Mucosa of rectum (tissue), 2 donors: ENCODE measurements at regions not wholly inside any gene's neighbourhood (a gene's known extent, or its start where the extent isn't known, plus 50 kb on each side); places are given as distances from the start of the nearest gene placed in this dataset.
"Not testable (repeated sequence)": the region's sequence is repeated elsewhere in the genome, so short reads cannot be mapped to it uniquely, and the experiment has no call there.

Experiments used
- H3K27ac ChIP-seq, 2 donors: one replicate each; pipeline ENCODE4 v1.7.0; 2013; ENCODE audit warnings: inconsistent platforms in 2 of 2, low read depth in 2 of 2, low read length in 2 of 2
- H3K27me3 ChIP-seq, 2 donors: one replicate each; pipeline ENCODE4 v1.7.0; 2013; ENCODE audit warnings: low read length in 2 of 2; ENCODE audit not compliant: control insufficient read depth in 2 of 2, insufficient read depth in 2 of 2
- H3K36me3 ChIP-seq, 2 donors: one replicate each; pipeline ENCODE4 v1.7.0; 2013; ENCODE audit warnings: low read length in 2 of 2; ENCODE audit not compliant: control insufficient read depth in 2 of 2, insufficient read depth in 2 of 2
- H3K4me1 ChIP-seq, 2 donors: one replicate each; pipeline ENCODE4 v1.7.0; 2013; ENCODE audit warnings: low read length in 2 of 2, mild to moderate bottlenecking in 1 of 2; ENCODE audit not compliant: control insufficient read depth in 2 of 2, insufficient read depth in 2 of 2
- H3K4me3 ChIP-seq, 2 donors: one replicate each; pipeline ENCODE4 v1.7.0; 2013; ENCODE audit warnings: low read length in 2 of 2
- H3K9ac ChIP-seq, 2 donors: one replicate each; pipeline ENCODE4 v1.7.0; 2013; ENCODE audit warnings: low read length in 2 of 2, low read depth in 1 of 2, mild to moderate bottlenecking in 1 of 2
- H3K9me3 ChIP-seq, 2 donors: one replicate each; pipeline ENCODE4 v1.7.0; 2013; ENCODE audit warnings: low read length in 2 of 2; ENCODE audit not compliant: control insufficient read depth in 2 of 2
- donor health status: healthy.
- donor health status: Normal muscosa, but diverticular disease.

DNA sequence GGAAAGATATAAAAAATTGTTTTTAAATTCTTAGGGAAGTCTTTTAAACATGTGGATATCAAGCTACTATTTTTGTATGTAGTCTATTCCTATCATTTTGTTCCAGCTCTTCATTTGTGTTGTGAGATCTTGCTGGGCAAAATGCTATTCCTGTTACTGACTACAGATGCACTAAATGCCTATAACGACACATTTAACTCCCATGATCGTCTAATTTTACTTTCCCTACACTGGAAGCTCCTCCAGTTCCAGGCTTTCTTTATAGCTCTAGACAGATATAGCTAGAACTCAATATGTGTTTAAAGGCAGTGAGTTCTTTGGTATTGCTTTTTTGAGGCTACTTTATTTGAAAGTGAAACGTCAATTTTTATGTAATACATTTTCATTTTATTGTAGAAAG lies 971.5 kb upstream of the CITED2 start:
- Histone ChIP-seq H3K9me3 (no peaks in the 10 kb centered on the region), H3K27me3 (no peaks in the 10 kb centered on the region), H3K4me1 (no peaks in the 10 kb centered on the region), H3K27ac (no peak overlapping the region), H3K36me3 (no peaks in the 10 kb centered on the region), H3K4me3 (no peak overlapping the region), H3K9ac (no peak overlapping the region)

DNA sequence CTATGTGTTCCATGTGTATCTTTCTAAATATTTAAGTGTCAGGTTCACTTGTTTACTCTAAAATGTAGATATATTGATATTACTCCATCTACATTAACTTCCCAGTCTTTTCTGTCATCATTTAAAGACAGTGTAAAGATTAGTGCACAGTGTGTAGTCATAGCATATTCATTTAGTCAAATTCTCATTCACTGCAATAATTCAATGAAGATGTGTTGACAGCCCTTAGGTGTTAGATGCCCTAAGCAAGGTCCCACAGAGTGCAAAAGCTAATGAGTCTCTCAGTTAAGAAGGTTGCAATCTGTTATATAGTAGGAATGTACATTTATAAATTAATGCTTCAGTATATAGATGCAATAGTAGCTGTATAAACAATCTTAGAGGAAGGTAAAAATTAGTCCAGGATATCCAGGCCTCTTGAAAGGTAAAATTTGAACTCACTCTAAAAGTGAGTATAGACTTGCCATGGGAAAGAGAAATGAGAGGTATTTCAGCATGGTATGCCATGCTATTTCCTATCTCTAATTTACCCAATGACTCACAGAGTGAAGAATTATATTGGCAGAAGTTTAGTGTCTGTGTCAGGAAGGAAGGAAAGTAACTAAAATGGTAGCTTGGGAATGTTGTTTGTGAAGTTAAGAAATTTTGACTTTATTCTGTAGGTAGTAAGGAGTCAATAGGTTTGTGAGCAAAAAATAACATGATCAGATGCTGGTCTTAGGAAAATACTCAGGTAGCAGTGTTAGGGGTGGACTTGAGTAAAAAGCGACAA lies 969.9 kb upstream of the CITED2 start:
- no peaks in the 10 kb centered on the region for H3K4me1 ChIP-seq
- no peak overlapping the region for H3K4me3 ChIP-seq
- no peak overlapping the region for H3K27ac ChIP-seq
- H3K9ac ChIP-seq: no peak overlapping the region
- no peaks in the 10 kb centered on the region for H3K9me3 ChIP-seq
- no peaks in the 10 kb centered on the region for H3K27me3 ChIP-seq
- no peaks in the 10 kb centered on the region for H3K36me3 ChIP-seq

DNA sequence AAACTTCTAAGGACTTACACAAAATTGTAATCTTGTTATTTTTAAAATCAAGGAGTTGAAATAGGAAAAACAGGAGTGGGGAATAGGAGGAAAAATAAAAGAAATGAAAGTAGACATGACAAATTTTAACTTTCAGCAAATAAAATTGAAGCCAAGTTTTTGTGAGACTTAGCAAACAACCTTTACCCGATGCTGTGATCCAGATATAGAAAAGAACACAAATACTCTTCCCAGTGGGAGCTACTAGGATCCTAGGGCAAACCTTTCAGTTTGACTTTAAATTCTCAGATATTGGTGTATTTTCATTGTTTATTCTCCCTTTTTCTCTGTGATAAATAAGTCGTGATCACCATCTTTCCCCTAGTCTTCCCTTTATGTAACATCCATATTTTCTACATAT lies 968.7 kb upstream of the CITED2 start:
- Histone ChIP-seq H3K27ac (no peak overlapping the region), H3K36me3 (no peaks in the 10 kb centered on the region), H3K4me1 (no peaks in the 10 kb centered on the region), H3K9ac (no peak overlapping the region), H3K27me3 (no peaks in the 10 kb centered on the region), H3K4me3 (no peak overlapping the region), H3K9me3 (no peaks in the 10 kb centered on the region)

DNA sequence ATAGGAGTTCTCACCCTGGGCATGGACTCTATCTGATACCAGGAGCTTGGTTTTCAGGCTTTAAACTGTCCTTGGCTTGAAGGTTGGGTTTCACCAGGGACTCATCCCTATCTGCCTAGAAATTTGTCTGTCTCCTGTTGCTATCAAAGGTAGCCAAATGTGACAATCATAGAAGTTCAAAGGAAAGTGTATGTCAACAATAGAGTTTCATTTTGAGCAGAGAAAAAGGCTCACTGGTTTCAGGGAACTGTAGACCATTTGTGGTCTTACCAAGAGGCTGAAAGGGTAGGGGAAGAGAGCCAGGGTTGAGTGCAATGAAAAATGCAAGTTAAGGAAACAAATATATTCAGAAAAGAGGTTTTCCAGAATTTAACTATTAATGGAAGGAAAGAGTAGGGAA lies 966.8 kb upstream of the CITED2 start:
- no peak overlapping the region for H3K4me3 ChIP-seq
- H3K36me3 ChIP-seq: no peaks in the 10 kb centered on the region
- no peaks in the 10 kb centered on the region for H3K27me3 ChIP-seq
- H3K9me3 ChIP-seq: no peaks in the 10 kb centered on the region
- no peak overlapping the region for H3K9ac ChIP-seq
- H3K27ac ChIP-seq: no peak overlapping the region
- no peaks in the 10 kb centered on the region for H3K4me1 ChIP-seq

DNA sequence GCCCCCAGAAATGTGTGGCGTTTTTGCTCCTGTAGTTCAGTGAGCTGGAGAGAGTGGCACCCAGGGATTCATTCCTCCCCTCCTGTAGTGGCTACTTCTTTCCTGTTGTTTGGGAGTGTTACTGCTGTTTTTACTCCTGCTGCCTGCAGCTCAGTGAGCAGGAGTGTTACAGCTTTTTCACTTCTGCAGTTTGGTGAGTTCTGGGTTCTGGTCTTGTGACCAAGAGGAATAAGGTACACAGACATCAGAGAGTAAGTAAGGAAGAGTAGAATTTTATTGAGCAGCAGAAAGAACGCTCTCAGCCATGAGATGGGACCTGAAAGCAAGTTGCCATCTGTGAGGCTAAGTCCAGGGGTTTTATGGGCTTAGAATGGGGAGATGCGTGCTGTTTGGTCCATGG lies 966.3 kb upstream of the CITED2 start:
- Histone ChIP-seq H3K27me3 (no peaks in the 10 kb centered on the region), H3K9ac (no peak overlapping the region), H3K9me3 (no peaks in the 10 kb centered on the region), H3K4me1 (no peaks in the 10 kb centered on the region), H3K4me3 (no peak overlapping the region), H3K36me3 (no peaks in the 10 kb centered on the region), H3K27ac (no peak overlapping the region)

DNA sequence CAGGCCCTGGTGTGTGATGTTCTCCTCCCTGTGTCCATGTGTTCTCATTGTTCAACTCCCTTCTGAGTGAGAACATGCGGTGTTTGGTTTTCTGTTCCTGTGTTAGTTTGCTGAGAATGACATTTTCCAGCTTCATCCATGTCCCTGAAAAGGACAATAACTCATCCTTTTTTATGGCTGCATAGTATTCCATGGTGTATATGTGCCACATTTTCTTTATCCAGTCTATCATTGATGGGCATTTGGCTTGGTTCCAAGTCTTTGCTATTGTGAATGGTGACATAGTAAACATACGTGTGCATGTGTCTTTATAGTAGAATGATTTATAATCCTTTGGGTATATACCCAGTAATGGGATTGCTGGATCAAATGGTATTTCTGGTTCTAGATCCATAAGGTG lies 964.6 kb upstream of the CITED2 start:
- H3K36me3 ChIP-seq, H3K9me3 ChIP-seq, H3K4me3 ChIP-seq, H3K27ac ChIP-seq, H3K27me3 ChIP-seq, H3K9ac ChIP-seq, H3K4me1 ChIP-seq: not testable (repeated sequence)

DNA sequence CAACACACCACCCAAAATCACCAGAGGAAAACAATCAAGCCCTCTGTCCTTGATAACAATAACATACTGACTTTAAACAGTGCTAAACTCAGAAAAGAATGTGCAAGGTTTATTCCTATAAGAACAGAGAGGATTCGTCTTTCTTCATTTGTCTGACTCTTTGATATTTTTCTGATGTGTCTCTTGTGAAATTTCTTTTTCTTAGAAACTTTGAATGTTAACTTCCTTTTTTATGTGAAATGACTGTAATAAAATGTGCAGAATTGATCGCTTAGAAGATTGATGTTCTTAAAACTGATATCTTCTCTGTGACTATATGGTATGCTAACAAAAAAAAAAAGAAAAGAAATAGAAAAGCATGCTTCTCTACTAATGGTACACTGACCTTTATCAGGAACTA lies 947.4 kb upstream of the CITED2 start:
- Histone ChIP-seq H3K36me3 (no peaks in the 10 kb centered on the region), H3K4me3 (no peak overlapping the region), H3K27me3 (no peaks in the 10 kb centered on the region), H3K9me3 (peaks cover 0 to 4% of the 10 kb centered on the region in 2 donors), H3K27ac (no peak overlapping the region), H3K9ac (no peak overlapping the region), H3K4me1 (no peaks in the 10 kb centered on the region)

DNA sequence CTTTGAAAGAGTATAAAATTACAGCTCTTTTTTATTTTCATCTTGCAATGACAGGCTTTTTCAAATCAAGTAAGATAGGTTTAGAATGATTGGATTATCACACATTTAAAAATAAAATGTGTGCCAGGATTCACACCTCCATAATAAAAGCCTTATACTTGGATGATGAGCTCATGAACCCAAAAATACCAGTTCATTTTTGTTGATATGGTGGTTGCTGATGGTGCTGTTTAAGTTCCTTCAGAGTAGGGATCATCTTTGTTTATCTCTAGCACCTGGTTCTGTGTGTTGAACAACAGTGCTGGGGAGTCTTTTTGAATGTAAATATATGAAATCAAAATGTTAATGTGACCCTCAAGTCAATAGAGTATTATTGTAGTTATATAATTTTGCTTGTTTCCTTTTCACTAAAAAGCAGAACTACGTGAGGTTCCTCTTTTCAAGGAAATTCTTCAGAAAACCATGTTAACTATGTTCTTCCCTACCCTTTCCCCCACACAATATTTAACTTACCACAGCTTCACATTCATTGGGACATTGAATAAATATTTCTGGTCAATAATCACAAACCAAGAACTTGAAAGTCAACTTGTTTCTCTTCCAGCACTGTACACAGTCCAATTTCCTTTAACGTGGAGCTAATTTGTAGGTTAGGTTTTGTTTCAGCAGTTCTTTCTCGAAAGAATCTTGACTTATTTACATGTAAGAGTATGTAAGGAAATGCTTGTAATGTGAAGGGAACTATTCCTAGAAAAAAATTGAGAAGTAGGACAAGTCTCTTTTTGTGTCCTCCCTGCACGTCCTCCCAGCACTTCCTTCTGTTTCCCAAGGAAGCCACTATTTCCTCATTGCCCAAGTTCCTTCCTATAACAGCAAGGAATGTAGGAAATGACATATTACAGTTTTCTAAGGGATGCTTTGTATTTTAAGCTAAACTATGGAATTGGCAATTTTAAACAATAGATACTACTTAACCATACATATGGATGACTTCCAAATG lies 945.9 kb upstream of the CITED2 start:
- peak overlapping the region in 1 of 2 donors; percentile 36 for H3K27ac ChIP-seq
- H3K36me3 ChIP-seq: no peaks in the 10 kb centered on the region
- no peaks in the 10 kb centered on the region for H3K27me3 ChIP-seq
- peak overlapping the region in 1 of 2 donors; percentile 8 for H3K4me3 ChIP-seq
- no peaks in the 10 kb centered on the region for H3K4me1 ChIP-seq
- H3K9ac ChIP-seq: no peak overlapping the region
- no peaks in the 10 kb centered on the region for H3K9me3 ChIP-seq

DNA sequence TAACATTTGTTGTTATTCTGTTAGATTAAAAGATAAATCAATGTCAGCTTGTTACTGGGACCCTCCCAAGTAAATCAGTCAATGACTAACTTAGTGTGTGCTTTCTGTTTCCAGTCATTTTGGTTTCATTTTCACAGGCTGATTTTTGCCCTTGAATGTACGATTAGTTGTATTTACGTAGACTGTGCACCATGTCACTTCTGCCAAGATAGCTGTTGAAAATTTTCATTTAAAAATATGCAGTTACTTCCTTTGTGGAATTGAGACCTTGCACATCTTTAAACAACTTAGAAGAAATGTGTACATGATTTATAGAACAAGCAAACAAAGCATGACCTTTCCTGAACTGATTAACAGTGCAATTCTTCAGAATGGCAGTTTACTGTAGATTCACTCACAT lies 944.8 kb upstream of the CITED2 start:
- Histone ChIP-seq H3K9ac (no peak overlapping the region), H3K4me3 (peak overlapping the region; percentile 42 to 45), H3K27ac (peak overlapping the region in 1 of 2 donors; percentile 23), H3K27me3 (no peaks in the 10 kb centered on the region), H3K9me3 (no peaks in the 10 kb centered on the region), H3K36me3 (no peaks in the 10 kb centered on the region), H3K4me1 (no peaks in the 10 kb centered on the region)

DNA sequence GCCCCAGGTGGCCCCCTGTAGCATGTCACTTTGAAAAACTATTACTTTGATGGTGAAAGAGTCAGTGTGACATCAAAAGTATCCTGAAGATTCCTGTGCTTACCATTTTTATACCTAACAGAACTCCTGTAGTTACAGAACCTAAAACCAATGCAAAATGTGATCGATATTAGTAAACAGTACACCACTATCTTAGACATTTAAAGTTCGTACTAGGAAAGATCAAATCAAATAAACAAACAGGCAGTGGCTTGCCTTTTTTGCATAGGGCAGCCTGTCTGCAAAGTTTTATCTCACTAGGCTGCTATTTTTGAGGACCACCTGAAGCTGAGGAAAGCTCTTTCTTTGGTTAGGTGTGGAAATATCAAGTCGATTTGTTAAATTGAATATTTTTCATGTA lies 944.0 kb upstream of the CITED2 start:
- no peaks in the 10 kb centered on the region for H3K27me3 ChIP-seq
- no peaks in the 10 kb centered on the region for H3K36me3 ChIP-seq
- no peak overlapping the region for H3K9ac ChIP-seq
- H3K4me1 ChIP-seq: no peaks in the 10 kb centered on the region
- H3K9me3 ChIP-seq: no peaks in the 10 kb centered on the region
- H3K27ac ChIP-seq: no peak overlapping the region
- H3K4me3 ChIP-seq: no peak overlapping the region
